Ishikawa (cell line): ENCODE measurements at regions not wholly inside any gene's neighbourhood (a gene's known extent, or its start where the extent isn't known, plus 50 kb on each side); places are given as distances from the start of the nearest gene placed in this dataset.

Experiments
- CEBPB ChIP-seq: IDR thresholded peaks from 2 replicates; pipeline ENCODE4 v1.6.1; 2012
- EGR1 ChIP-seq: IDR thresholded peaks from 2 replicates; pipeline ENCODE4 v1.6.1; 2012
- MAX ChIP-seq: IDR thresholded peaks from 2 replicates; pipeline ENCODE4 v1.6.1; 2012
- RAD21 ChIP-seq: IDR thresholded peaks from 2 replicates; pipeline ENCODE4 v1.6.1; 2012; ENCODE audit warnings: low read depth
- TF ChIP-seq, protein P1 (sequence below): IDR thresholded peaks from 2 replicates; pipeline ENCODE4 v1.6.1; 2012

GRCh38 chr6:16976385-16977183 lies 125.3 kb upstream of the STMND1 start:
- TF ChIP-seq CEBPB = no peak
- TF ChIP-seq, protein P1, sequence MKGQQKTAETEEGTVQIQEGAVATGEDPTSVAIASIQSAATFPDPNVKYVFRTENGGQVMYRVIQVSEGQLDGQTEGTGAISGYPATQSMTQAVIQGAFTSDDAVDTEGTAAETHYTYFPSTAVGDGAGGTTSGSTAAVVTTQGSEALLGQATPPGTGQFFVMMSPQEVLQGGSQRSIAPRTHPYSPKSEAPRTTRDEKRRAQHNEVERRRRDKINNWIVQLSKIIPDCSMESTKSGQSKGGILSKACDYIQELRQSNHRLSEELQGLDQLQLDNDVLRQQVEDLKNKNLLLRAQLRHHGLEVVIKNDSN = no peak
- TF ChIP-seq RAD21 = no peak
- no peak for TF ChIP-seq EGR1
- TF ChIP-seq MAX = no peak
